ENCODE measurements at regions not wholly inside any gene's neighbourhood (a gene's known extent, or its start where the extent isn't known, plus 50 kb on each side); places are given as distances from the start of the nearest gene placed in this dataset.

GRCh38 chr14:76954394-76955190 is 73.9 kb downstream of the IRF2BPL start:
- no peak for ATAC-seq (ENCODE audit: low read depth)
- no peaks in the 10 kb centered on the region for H3K9me3 ChIP-seq (ENCODE audit: control extremely low read depth in 1 of 3, control insufficient read depth in 2 of 3, insufficient read depth in 1 of 3, low read length in 2 of 3)
- Mint-ChIP-seq H3K9me3 (ENCODE audit: insufficient read depth) (no peaks in the 10 kb centered on the region), H3K27me3 (no peaks in the 10 kb centered on the region), H3K4me1 (peaks cover 51% of the 10 kb centered on the region), H3K27ac (peak overlapping the region; percentile 56), H3K4me3 (peak overlapping the region; percentile 52)
- H3K4me3 ChIP-seq (ENCODE audit: control extremely low read depth in 1 of 5, extremely low read depth in 1 of 5, insufficient read depth in 1 of 5, low read depth in 2 of 5, low read length in 4 of 5), result no peak overlapping the region
- H3K27me3 ChIP-seq (replicated peaks in 1 of 4; ENCODE audit: control extremely low read depth in 1 of 4, control insufficient read depth in 3 of 4, insufficient read depth in 4 of 4, low read length in 3 of 4), result no peaks in the 10 kb centered on the region
- DNase-seq, result no peak
- H3K4me2 ChIP-seq (replicated peaks; ENCODE audit: low read depth, low read length, poor library complexity, severe bottlenecking), result peak overlapping the region; percentile 77
- peaks cover 41 to 59% of the 10 kb centered on the region in 2 donors for H3K4me1 ChIP-seq (ENCODE audit: control insufficient read depth in 2 of 2, insufficient read depth in 2 of 2, low read length in 2 of 2)
- TF ChIP-seq CTCF (IDR thresholded peaks at IDR 0.05) (no peak), EZH2 (IDR thresholded peaks at IDR 0.05; ENCODE audit: borderline replicate concordance, insufficient read depth, low read depth, low read length, poor library complexity, severe bottlenecking) (no peak)
- H3K9ac ChIP-seq (ENCODE audit: low read length), result no peak overlapping the region
- ChIA-PET CTCF (interaction anchor here (1.1 to 4.6 kb wide), 8 partner anchors 8 to 113 kb away, joined by 3 to 28 read pairs (median 8); partner anchors contain the start of gene IRF2BPL), POLR2A (interaction anchor here (0.7 kb wide), 1 partner anchor 122 kb away, joined by 3 read pairs; no protein-coding TSS in a partner anchor)
- 88% methylated on average over 3 of the region's 5 CpGs for WGBS (ENCODE audit: insufficient coverage)
- no peak overlapping the region for H2AFZ ChIP-seq (ENCODE audit: insufficient read depth, low read depth, low read length, poor library complexity, severe bottlenecking)
- peak overlapping the region in 1 of 2 donors; percentile 94 for H3K27ac ChIP-seq (ENCODE audit: low read length in 2 of 2)
- no peaks in the 10 kb centered on the region for H3K36me3 ChIP-seq (replicated peaks in 1 of 2; ENCODE audit: control extremely low read depth in 1 of 2, control insufficient read depth in 1 of 2, extremely low read depth in 1 of 2, insufficient read depth in 2 of 2, low read length in 1 of 2)
- peaks cover 3% of the 10 kb centered on the region for H3K79me2 ChIP-seq (ENCODE audit: control insufficient read depth, insufficient read depth, low read length)
- H4K20me1 ChIP-seq (ENCODE audit: control insufficient read depth, insufficient read depth, low read length, poor library complexity, severe bottlenecking), result no peaks in the 10 kb centered on the region
- intact Hi-C loops (cut with micrococcal nuclease), result no loop called here
